ENCODE measurements at regions not wholly inside any gene's neighbourhood (a gene's known extent, or its start where the extent isn't known, plus 50 kb on each side); places are given as distances from the start of the nearest gene placed in this dataset.

GRCh38 chr2:194253528-194254259 lies 1403.3 kb upstream of the SLC39A10 start (continued):
- TF ChIP-seq ZNF549 (CRISPR knock-in tag; IDR thresholded peaks at IDR 0.05), result no peak
- TF ChIP-seq FOXC1 (CRISPR knock-in tag; IDR thresholded peaks at IDR 0.05; ENCODE audit: borderline replicate concordance), result no peak
- TF ChIP-seq XRCC5 (optimal IDR thresholded peaks at IDR 0.05; ENCODE audit: low read length), result no peak
- TF ChIP-seq SRY (CRISPR knock-in tag; IDR thresholded peaks at IDR 0.05), result no peak

GRCh38 chr2:194252127-194252526 lies 1404.9 kb upstream of the SLC39A10 start:
- no TSS peak for BruUV-seq (replicated peaks)
- FAIRE-seq (no peak), DNase-seq (ENCODE audit: low spot score) (no peak), ATAC-seq (no peak)
- in situ Hi-C loops (cut with HindIII; ENCODE audit: extremely low pct_ligation_motif_present, low pct_unique_long_range_greater_than_20kb), result no loop called here
- H3K79me2 ChIP-seq (ENCODE audit: insufficient read depth, low read length), result no peaks in the 10 kb centered on the region
- CTCF ChIA-PET (ENCODE audit: low intra/inter-chr PET ratio, low total read pairs), result no interaction called here
- no peak overlapping the region for H3K9ac ChIP-seq (ENCODE audit: insufficient read depth, low read depth, low read length)
- intact Hi-C loops (cut with micrococcal nuclease; ENCODE audit: unreplicated experiment), result no loop called here
- POLR2A ChIA-PET, result no interaction called here
- H3K27ac ChIP-seq (ENCODE audit: extremely low read length, insufficient read depth, low read length), result no peak overlapping the region
- under 1% methylated on average over 2 of the region's 2 CpGs for WGBS (ENCODE audit: low lambda C conversion rate)
- no peak overlapping the region for H3K4me2 ChIP-seq (ENCODE audit: low read depth, low read length)
- TF ChIP-seq HINFP (CRISPR knock-in tag; IDR thresholded peaks at IDR 0.05; ENCODE audit: low read depth) (no peak), ZNF326 (CRISPR knock-in tag; IDR thresholded peaks at IDR 0.05; ENCODE audit: borderline replicate concordance) (no peak)
- H3K27me3 ChIP-seq (ENCODE audit: control insufficient read depth in 1 of 2, insufficient read depth in 2 of 2, low read length in 2 of 2), result no peaks in the 10 kb centered on the region
- no peaks in the 10 kb centered on the region for H4K20me1 ChIP-seq (ENCODE audit: insufficient read depth, low read length)
- H2AFZ ChIP-seq (ENCODE audit: low read length), result no peak overlapping the region
- no peak overlapping the region for H3K4me3 ChIP-seq (replicated peaks in 1 of 3; ENCODE audit: insufficient read depth in 1 of 3, low read depth in 2 of 3, low read length in 3 of 3)
- no peaks in the 10 kb centered on the region for H3K36me3 ChIP-seq (replicated peaks in 1 of 2; ENCODE audit: control insufficient read depth in 1 of 2, insufficient read depth in 2 of 2, low read length in 2 of 2)
- no peaks in the 10 kb centered on the region for H3K4me1 ChIP-seq (ENCODE audit: insufficient read depth, low read length)
- no peaks in the 10 kb centered on the region for H3K9me3 ChIP-seq (ENCODE audit: low read length)
